Liver (tissue), 8 donors: ENCODE measurements at regions not wholly inside any gene's neighbourhood (a gene's known extent, or its start where the extent isn't known, plus 50 kb on each side); places are given as distances from the start of the nearest gene placed in this dataset.

Source experiments
- DNase-seq: peaks from one replicate; pipeline ENCODE4 v3.0.0-alpha.2; 2017; ENCODE audit warnings: low spot score
- H3K27ac ChIP-seq, 2 donors: one replicate each; pipeline ENCODE4 v1.7.0; 2013; ENCODE audit warnings: inconsistent platforms in 2 of 2, low read length in 2 of 2, control low read depth in 1 of 2, low read depth in 1 of 2, mild to moderate bottlenecking in 1 of 2
- H3K27me3 ChIP-seq, 4 donors: one replicate each; pipeline versions ENCODE4 v1.6.1 to v1.7.0; 2013; ENCODE audit warnings: low read length in 3 of 4, inconsistent platforms in 1 of 4, mild to moderate bottlenecking in 1 of 4, moderate library complexity in 1 of 4; ENCODE audit not compliant: control insufficient read depth in 4 of 4, insufficient read depth in 4 of 4
- H3K36me3 ChIP-seq, 4 donors: one replicate each; pipeline versions ENCODE4 v1.6.1 to v1.7.0; 2013; ENCODE audit warnings: low read length in 3 of 4, mild to moderate bottlenecking in 3 of 4, low read depth in 1 of 4, moderate library complexity in 1 of 4; ENCODE audit not compliant: control insufficient read depth in 4 of 4, insufficient read depth in 3 of 4
- H3K4me1 ChIP-seq, 4 donors: one replicate each; pipeline versions ENCODE4 v1.6.1 to v1.7.0; 2013; ENCODE audit warnings: low read length in 3 of 4, mild to moderate bottlenecking in 3 of 4, moderate library complexity in 1 of 4; ENCODE audit not compliant: control insufficient read depth in 4 of 4, insufficient read depth in 4 of 4
- H3K4me3 ChIP-seq, 3 donors: one replicate each; pipeline versions ENCODE4 v1.6.1 to v1.7.0; 2013; ENCODE audit warnings: low read length in 3 of 3, control low read depth in 1 of 3, low read depth in 1 of 3, mild to moderate bottlenecking in 1 of 3
- H3K9ac ChIP-seq, 2 donors: one replicate each; pipeline ENCODE4 v1.7.0; 2013; ENCODE audit warnings: low read length in 2 of 2, mild to moderate bottlenecking in 2 of 2, moderate library complexity in 2 of 2, control low read depth in 1 of 2, low read depth in 1 of 2
- H3K9me3 ChIP-seq, 4 donors: one replicate each; pipeline versions ENCODE4 v1.6.1 to v1.7.0; 2013; ENCODE audit warnings: low read length in 3 of 4; ENCODE audit not compliant: control insufficient read depth in 4 of 4
- ATF3 ChIP-seq: IDR thresholded peaks from 2 replicates; pipeline ENCODE4 v1.6.1; 2016; ENCODE audit warnings: antibody characterized with exemption
- CTCF ChIP-seq: fragments of 150-350 bp; IDR thresholded peaks from 2 replicates; pipeline ENCODE4 v1.5.1; 2017; ENCODE audit warnings: improper control_type of control experiment, low read depth, low read length; ENCODE audit not compliant: missing input control
- EGR1 ChIP-seq, 2 donors: IDR thresholded peaks; 2 replicates each; pipeline ENCODE4 v1.6.1; 2016 to 2018; ENCODE audit warnings: antibody characterized with exemption in 2 of 2, low read depth in 2 of 2
- FOXA1 ChIP-seq: IDR thresholded peaks from 2 replicates; pipeline ENCODE4 v1.6.1; 2016; ENCODE audit warnings: antibody characterized with exemption
- FOXA2 ChIP-seq: IDR thresholded peaks from 2 replicates; pipeline ENCODE4 v1.6.1; 2016; ENCODE audit warnings: antibody characterized with exemption
- HNF4A ChIP-seq, 2 donors: conservative IDR thresholded peaks; 2 replicates each; pipeline ENCODE4 v1.6.1; 2016; ENCODE audit warnings: antibody characterized with exemption in 2 of 2, mild to moderate bottlenecking in 2 of 2
- HNF4G ChIP-seq: IDR thresholded peaks from 2 replicates; pipeline ENCODE4 v1.6.1; 2016; ENCODE audit warnings: antibody characterized with exemption
- JUND ChIP-seq, 2 donors: IDR thresholded peaks; 2 replicates each; pipeline ENCODE4 v1.6.1; 2016; ENCODE audit warnings: antibody characterized with exemption in 2 of 2
- MAX ChIP-seq: IDR thresholded peaks from 2 replicates; pipeline ENCODE4 v1.6.1; 2016; ENCODE audit warnings: antibody characterized with exemption
- RAD21 ChIP-seq, 2 donors: IDR thresholded peaks; 2 replicates each; pipeline ENCODE4 v1.6.1; 2016; ENCODE audit warnings: antibody characterized with exemption in 2 of 2, mild to moderate bottlenecking in 2 of 2
- REST ChIP-seq: IDR thresholded peaks from 2 replicates; pipeline ENCODE4 v1.6.1; 2016; ENCODE audit warnings: antibody characterized with exemption, mild to moderate bottlenecking
- RXRA ChIP-seq, 2 donors: IDR thresholded peaks; 2 replicates each; pipeline ENCODE4 v1.6.1; 2017 to 2018; ENCODE audit warnings: antibody characterized with exemption in 2 of 2, mild to moderate bottlenecking in 1 of 2
- SP1 ChIP-seq: IDR thresholded peaks from 2 replicates; pipeline ENCODE4 v1.6.1; 2018; ENCODE audit warnings: antibody characterized with exemption, mild to moderate bottlenecking
- TAF1 ChIP-seq: conservative IDR thresholded peaks from 2 replicates; pipeline ENCODE4 v1.6.1; 2016; ENCODE audit warnings: antibody characterized with exemption, mild to moderate bottlenecking
- YY1 ChIP-seq: IDR thresholded peaks from 2 replicates; pipeline ENCODE4 v1.6.1; 2016; ENCODE audit warnings: antibody characterized with exemption, mild to moderate bottlenecking
- ZBTB33 ChIP-seq: IDR thresholded peaks from 2 replicates; pipeline ENCODE4 v1.6.1; 2016; ENCODE audit warnings: antibody characterized with exemption
- WGBS: extraction: QIAGEN DNeasy Blood & Tissue Kit; methylation state at CpG from one replicate; pipeline ENCODE4 v1.1.7; 2013; 5-methylcytosine and 5-hydroxymethylcytosine counted together
- donor health status: healthy.
- donor health status: healthy.
- donor health status: healthy.
- donor health status: healthy.
- donor health status: healthy.

GRCh38 chr4:87913896-87914295, 61.6 kb upstream of the SPP1 start:
- WGBS = 89% methylated on average over 3 of the region's 3 CpGs
- Histone ChIP-seq H3K36me3 (no peaks in the 10 kb centered on the region), H3K9ac (no peak overlapping the region), H3K27me3 (no peaks in the 10 kb centered on the region), H3K9me3 (no peaks in the 10 kb centered on the region), H3K27ac (no peak overlapping the region), H3K4me3 (no peak overlapping the region), H3K4me1 (peaks cover 7 to 25% (median 15%) of the 10 kb centered on the region in 4 donors)
- TF ChIP-seq FOXA2 (no peak), CTCF (no peak), HNF4G (no peak), RXRA (IDR thresholded peaks at IDR 0.05) (no peak), ZBTB33 (no peak), HNF4A (conservative IDR thresholded peaks at IDR 0.05) (no peak), JUND (IDR thresholded peaks at IDR 0.05) (no peak), REST (no peak), FOXA1 (no peak), SP1 (no peak), RAD21 (IDR thresholded peaks at IDR 0.05) (no peak)
- DNase-seq = no peak

- H3K36me3 ChIP-seq = no peaks in the 10 kb centered on the region
- no peak for DNase-seq
- H3K4me1 ChIP-seq = peaks cover 5 to 24% (median 15%) of the 10 kb centered on the region in 4 donors
- no peak overlapping the region for H3K4me3 ChIP-seq
- H3K9me3 ChIP-seq = no peaks in the 10 kb centered on the region
- H3K27ac ChIP-seq = no peak overlapping the region
- 75% methylated on average over 6 of the region's 6 CpGs for WGBS
- H3K27me3 ChIP-seq = no peaks in the 10 kb centered on the region
- H3K9ac ChIP-seq = no peak overlapping the region
- TF ChIP-seq REST (no peak), YY1 (no peak), EGR1 (IDR thresholded peaks at IDR 0.05; ENCODE audit: low read depth in 2 of 2) (no peak), CTCF (no peak), FOXA1 (no peak), ATF3 (no peak), JUND (IDR thresholded peaks at IDR 0.05) (no peak), FOXA2 (no peak), MAX (no peak), TAF1 (no peak), HNF4A (conservative IDR thresholded peaks at IDR 0.05) (no peak), HNF4G (no peak), ZBTB33 (no peak)
Measured at GRCh38 chr4:87915621-87916020, 59.9 kb upstream of the SPP1 start.
